Panc1 (cell line): ENCODE measurements at regions not wholly inside any gene's neighbourhood (a gene's known extent, or its start where the extent isn't known, plus 50 kb on each side); places are given as distances from the start of the nearest gene placed in this dataset.

Experiments used
- CTCF ChIP-seq: fragments of 450-650 bp; IDR thresholded peaks from 2 replicates; pipeline ENCODE4 v1.5.1; 2017; ENCODE audit warnings: mild to moderate bottlenecking
- POLR2AphosphoS5 ChIP-seq: IDR thresholded peaks from 2 replicates; pipeline ENCODE4 v1.6.1; 2012; ENCODE audit warnings: mild to moderate bottlenecking, low read depth, low read length, moderate library complexity
- REST ChIP-seq, 2 experiments: IDR thresholded peaks; 2 replicates each; pipeline ENCODE4 v1.6.1; 2011 to 2012; ENCODE audit warnings: low read depth in 2 of 2, control low read depth in 1 of 2, low read length in 1 of 2, mild to moderate bottlenecking in 1 of 2, moderate library complexity in 1 of 2; ENCODE audit not compliant: insufficient read depth in 1 of 2

- TF ChIP-seq CTCF, result no peak
- TF ChIP-seq POLR2AphosphoS5, result no peak
- no peak for TF ChIP-seq REST (IDR thresholded peaks at IDR 0.05; ENCODE audit: insufficient read depth in 1 of 2, low read depth in 2 of 2, low read length in 1 of 2)
Observed at GRCh38 chr5:88665750-88666215, 217.2 kb downstream of the MEF2C start.
